ENCODE measurements at regions not wholly inside any gene's neighbourhood (a gene's known extent, or its start where the extent isn't known, plus 50 kb on each side); places are given as distances from the start of the nearest gene placed in this dataset.

GRCh38 chr6:165758441-165758840 is 95.4 kb upstream of the PDE10A start:
- no peak for DNase-seq (ENCODE audit: low read depth, low spot score)

GRCh38 chr6:165755583-165755982 is 92.5 kb upstream of the PDE10A start:
- peak; percentile 12 for DNase-seq (ENCODE audit: low read depth, low spot score)

DNA sequence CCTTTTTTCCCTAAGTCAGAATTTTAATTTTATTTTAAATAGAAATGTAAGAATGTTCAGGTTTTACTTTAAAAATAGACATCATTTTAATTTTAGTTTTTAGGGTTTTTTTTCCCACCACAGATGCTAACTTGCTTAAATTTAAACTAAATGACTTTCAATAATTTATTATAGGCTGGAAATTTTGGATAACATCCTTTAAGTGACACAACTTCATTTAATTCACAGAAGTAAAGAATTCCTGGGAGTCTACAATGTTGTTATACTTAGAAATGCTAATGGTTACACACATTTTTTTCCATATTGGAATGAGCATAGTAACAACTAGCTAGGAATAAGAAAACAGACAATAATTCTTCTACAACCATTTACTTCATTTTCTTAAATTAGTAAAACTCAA is 90.5 kb upstream of the PDE10A start:
- no peak for DNase-seq (ENCODE audit: low read depth, low spot score)

- no peak for DNase-seq (ENCODE audit: low read depth, low spot score)
Observed at GRCh38 chr6:165752451-165752850, 89.4 kb upstream of the PDE10A start.

- no peak for DNase-seq (ENCODE audit: low read depth, low spot score)
Observed at GRCh38 chr6:165751486-165751885, 88.4 kb upstream of the PDE10A start.

DNA sequence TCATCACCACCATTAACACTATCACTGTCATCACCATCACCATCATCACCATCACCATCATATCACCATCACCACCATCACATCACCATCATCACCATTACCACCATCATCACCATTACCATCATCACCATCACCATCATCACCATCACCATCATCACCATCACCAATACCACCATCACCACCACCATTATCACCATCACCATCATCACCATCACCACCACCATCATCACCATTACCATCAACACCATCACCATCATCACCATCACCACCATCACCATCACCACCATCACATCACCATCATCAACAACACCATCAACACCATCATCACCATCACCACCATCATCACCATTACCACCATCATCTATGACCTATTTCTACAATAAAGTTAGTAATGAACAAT is 86.1 kb upstream of the PDE10A start:
- DNase-seq (ENCODE audit: low read depth, low spot score): no peak

GRCh38 chr6:165748390-165748789 is 85.3 kb upstream of the PDE10A start:
- DNase-seq (ENCODE audit: low read depth, low spot score): no peak

DNA sequence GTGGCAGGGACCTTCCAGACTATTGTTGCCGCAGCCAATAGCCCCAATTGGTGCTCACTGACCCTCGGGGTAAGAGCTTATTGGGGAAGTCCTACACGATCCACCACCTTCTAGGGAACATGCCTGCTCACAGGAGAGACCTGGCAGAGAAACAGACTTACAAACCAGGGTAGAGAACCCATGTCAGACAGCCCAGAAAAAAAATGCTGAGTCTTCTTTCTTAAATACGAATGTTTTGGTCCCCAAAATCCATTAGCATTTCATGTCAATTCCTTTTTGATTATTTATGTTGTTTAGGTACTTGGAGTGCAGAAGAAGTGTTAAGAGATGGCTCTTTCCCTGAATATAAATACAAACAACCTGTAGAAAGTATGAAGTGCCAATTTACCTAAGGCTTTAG is 84.9 kb upstream of the PDE10A start:
- DNase-seq (ENCODE audit: low read depth, low spot score): no peak

- no peak for DNase-seq (ENCODE audit: low read depth, low spot score)
Observed at GRCh38 chr6:165746331-165746730, 83.3 kb upstream of the PDE10A start.

- DNase-seq (ENCODE audit: low read depth, low spot score): no peak
Observed at GRCh38 chr6:165745492-165745891, 82.5 kb upstream of the PDE10A start.

GRCh38 chr6:165744555-165745228 is 81.7 kb upstream of the PDE10A start:
- no peak for DNase-seq (ENCODE audit: low read depth, low spot score)

GRCh38 chr6:165743366-165743898 is 80.4 kb upstream of the PDE10A start:
- no peak for DNase-seq (ENCODE audit: low read depth, low spot score)

DNA sequence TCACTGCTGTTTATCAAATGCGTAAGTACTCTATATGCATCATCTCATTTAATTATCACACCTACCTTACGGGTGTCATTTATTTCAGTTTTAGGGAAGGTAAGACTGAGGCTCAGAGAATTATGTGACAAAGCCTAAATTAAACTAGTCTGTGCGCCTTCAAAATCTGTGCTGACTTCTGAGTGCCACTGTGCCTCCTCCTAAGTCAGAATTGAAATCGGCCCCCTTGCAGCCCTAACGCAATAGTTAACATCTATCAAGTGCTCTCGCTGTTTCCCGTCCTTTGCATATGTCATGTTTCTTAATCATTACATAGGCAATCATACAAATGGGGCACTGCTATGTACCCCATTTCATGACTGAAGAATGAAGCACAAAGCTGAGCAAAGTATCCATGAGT is 79.0 kb upstream of the PDE10A start:
- DNase-seq (ENCODE audit: low read depth, low spot score): no peak

DNA sequence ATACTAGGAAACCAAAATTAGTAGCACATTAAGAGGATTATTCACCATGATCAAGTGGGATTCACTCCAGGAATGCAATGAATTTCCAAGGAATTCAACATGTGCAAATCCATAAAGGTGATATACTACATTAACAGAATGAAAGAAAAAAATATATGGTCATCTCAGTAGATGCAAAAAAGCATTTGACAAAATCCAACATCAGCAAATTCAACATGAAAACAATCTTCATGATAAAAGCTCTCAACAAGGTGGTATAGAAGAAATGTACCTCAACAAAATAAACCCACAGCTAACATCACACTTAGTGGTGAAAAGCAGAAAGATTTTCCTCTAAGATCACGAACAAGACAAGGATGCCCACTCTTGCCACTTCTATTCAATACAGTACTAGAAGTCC is 74.4 kb upstream of the PDE10A start:
- no peak for DNase-seq (ENCODE audit: low read depth, low spot score)

DNA sequence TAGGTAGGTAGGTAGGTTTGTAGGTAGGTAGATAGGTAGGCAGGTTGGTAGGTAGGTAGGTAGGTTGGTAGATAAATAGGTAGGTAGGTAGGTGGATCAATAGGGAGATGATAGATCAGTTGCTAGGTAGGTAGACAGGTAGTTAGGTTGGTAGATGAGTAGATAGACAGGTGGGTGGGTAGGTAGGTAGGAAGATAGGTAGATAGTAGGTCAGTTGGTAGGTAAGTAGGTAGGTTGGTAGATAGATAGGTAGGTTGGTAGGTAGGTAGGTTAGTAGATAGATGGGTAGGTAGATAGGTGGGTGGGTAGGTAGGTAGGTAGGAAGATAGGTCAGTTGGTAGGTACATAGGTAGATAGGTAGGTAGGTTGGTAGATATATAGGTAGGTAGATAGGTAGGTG is 72.0 kb upstream of the PDE10A start:
- no peak for DNase-seq (ENCODE audit: low read depth, low spot score)

GRCh38 chr6:165733489-165733791 is 70.4 kb upstream of the PDE10A start:
- DNase-seq (ENCODE audit: low read depth, low spot score): no peak

DNA sequence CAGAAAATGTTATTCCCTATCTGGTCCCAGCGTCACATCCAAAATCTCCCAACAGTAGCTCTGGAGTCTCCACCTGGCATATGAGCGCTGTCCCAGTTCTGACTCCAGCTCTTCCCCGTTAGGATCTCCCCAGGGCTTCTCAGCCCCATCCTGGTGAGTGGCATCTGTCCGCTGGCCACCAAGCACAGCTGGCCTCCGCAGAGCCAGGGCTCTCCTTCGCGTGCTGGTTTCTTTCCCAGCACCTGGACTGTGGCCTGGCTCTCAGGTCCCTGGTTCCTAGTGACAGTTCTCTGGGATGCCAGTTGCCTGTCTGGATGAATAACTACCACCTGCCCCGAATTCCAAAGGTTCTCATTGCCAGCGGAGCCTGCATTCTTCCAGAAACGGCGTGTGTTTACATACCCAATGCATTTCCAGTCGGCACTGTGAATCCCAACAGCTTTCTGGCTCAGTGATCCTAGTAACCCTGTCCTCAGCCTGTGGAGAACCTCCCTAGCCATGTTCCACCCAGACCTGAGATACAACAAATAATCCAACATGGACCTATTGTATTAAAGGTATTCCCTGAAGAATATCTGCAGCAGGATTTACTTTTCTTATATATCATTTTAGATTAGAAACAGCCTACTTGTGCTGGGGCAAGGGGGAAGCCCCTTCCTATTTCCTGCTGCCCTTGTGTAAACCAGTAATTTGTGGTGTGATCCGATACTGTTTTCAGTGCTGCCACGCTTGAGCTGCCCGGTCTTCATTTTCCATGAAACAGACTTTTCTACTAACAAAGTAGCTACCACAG is 69.9 kb upstream of the PDE10A start:
- no peak for DNase-seq (ENCODE audit: low read depth, low spot score)

DNA sequence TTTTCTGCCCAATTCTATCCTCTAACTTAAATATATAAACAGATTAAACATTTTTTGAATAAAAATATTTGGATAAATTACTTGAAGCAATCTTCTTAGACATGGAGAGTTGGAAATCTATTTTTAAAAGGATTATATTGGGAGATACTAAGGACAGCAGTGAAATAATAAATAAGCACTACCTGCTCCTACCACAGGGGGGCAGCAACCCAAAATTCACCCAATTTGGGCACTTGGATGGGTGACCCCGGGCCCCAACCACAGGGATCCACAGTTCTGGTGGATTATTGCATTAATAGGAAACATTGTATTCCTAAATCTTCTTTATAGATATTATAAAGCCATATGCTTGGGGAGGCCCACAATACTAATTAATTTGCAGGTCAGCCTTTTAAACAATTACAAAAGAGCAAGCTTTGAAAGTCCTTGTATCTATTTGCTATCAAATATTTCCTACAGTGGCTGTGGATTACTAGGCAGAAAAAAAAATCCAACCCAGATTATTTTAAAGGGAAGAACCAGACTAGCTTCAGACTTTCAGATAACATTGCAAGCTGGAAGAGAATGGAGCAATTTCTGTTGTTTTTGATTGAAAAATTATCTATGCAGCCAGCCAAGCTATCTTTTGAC is 66.4 kb upstream of the PDE10A start:
- no peak for DNase-seq (ENCODE audit: low read depth, low spot score)

- no peak for DNase-seq (ENCODE audit: low read depth, low spot score)
Observed at GRCh38 chr6:165728216-165728615, 65.2 kb upstream of the PDE10A start.

GRCh38 chr6:165726965-165727381 is 63.9 kb upstream of the PDE10A start:
- no peak for DNase-seq (ENCODE audit: low read depth, low spot score)

DNA sequence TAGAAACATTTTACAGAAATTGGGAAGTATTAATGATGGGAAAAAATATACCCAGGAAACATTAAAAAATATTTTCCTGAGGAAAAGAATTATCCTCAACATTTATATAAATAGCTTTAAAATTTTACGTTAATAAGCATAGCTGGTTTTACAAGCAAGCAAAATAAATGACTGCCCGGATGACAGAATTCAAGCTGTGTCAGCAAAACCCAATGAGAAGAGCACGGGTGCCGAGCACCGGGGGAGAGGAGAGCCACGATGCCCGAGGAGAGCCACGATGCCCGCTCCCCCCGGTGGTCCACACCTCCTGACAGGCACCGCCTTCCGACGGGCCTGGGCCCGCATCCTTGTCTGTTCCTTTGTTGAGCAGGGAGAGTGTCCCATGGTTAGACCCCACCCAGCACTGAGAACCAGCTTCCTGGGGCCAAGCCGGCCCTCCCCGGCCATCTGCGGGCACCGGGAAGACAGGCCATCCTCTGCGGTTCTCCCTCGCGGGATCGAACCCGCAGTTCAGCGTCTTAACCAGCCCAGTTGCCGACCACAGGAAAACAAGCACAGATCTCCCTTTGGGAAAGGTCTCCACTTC is 63.3 kb upstream of the PDE10A start:
- DNase-seq (ENCODE audit: low read depth, low spot score): no peak

GRCh38 chr6:165725201-165725600 is 62.2 kb upstream of the PDE10A start:
- no peak for DNase-seq (ENCODE audit: low read depth, low spot score)

All from iPS DF 19.7 (cell line).